Mesenchymal stem cell (in vitro differentiated cells and primary cell): ENCODE measurements at regions not wholly inside any gene's neighbourhood (a gene's known extent, or its start where the extent isn't known, plus 50 kb on each side); places are given as distances from the start of the nearest gene placed in this dataset.

Experiments used
- DNase-seq: peaks from one replicate; pipeline ENCODE4 v3.0.0-alpha.2; 2013
- H2AFZ ChIP-seq: one replicate; pipeline ENCODE4 v1.6.1; 2013; ENCODE audit warnings: low read depth, mild to moderate bottlenecking, control low read depth, inconsistent platforms, low read length, moderate library complexity
- H2AK5ac ChIP-seq: 2 replicates; pipeline ENCODE4 v1.6.1; 2013; ENCODE audit warnings: low read length, moderate library complexity, mild to moderate bottlenecking, inconsistent platforms; ENCODE audit not compliant: severe bottlenecking
- H2BK120ac ChIP-seq: one replicate; pipeline ENCODE4 v1.6.1; 2013; ENCODE audit warnings: low read depth, mild to moderate bottlenecking, inconsistent platforms, low read length, moderate library complexity
- H2BK12ac ChIP-seq, 2 experiments: one replicate each; pipeline ENCODE4 v1.6.1; 2013; ENCODE audit warnings: inconsistent platforms in 2 of 2, low read length in 2 of 2, mild to moderate bottlenecking in 2 of 2, moderate library complexity in 2 of 2, control low read depth in 1 of 2
- H2BK15ac ChIP-seq: one replicate; pipeline ENCODE4 v1.6.1; 2013; ENCODE audit warnings: mild to moderate bottlenecking, low read depth, inconsistent platforms; ENCODE audit not compliant: poor library complexity, severe bottlenecking
- H2BK5ac ChIP-seq: 2 replicates; pipeline ENCODE4 v1.6.1; 2013; ENCODE audit warnings: low read depth, mild to moderate bottlenecking, low read length, control low read depth, inconsistent platforms; ENCODE audit not compliant: poor library complexity, severe bottlenecking
- H3K14ac ChIP-seq, 2 experiments: one replicate each; pipeline ENCODE4 v1.6.1; 2013; ENCODE audit warnings: inconsistent platforms in 2 of 2, low read length in 2 of 2, control low read depth in 1 of 2, mild to moderate bottlenecking in 1 of 2, moderate library complexity in 1 of 2
- H3K18ac ChIP-seq, 2 experiments: one replicate each; pipeline ENCODE4 v1.6.1; 2013; ENCODE audit warnings: inconsistent platforms in 2 of 2, low read length in 2 of 2, control low read depth in 1 of 2, low read depth in 1 of 2, mild to moderate bottlenecking in 1 of 2
- H3K23ac ChIP-seq, 2 experiments: one replicate each; pipeline ENCODE4 v1.6.1; 2013; ENCODE audit warnings: inconsistent platforms in 2 of 2, low read length in 2 of 2, mild to moderate bottlenecking in 2 of 2, moderate library complexity in 2 of 2, control low read depth in 1 of 2
- H3K27ac ChIP-seq: 2 replicates; pipeline ENCODE4 v1.5.1; 2013; ENCODE audit warnings: mild to moderate bottlenecking, moderate library complexity, low read length, control low read depth, inconsistent platforms; ENCODE audit not compliant: poor library complexity, severe bottlenecking
- H3K27me3 ChIP-seq, 2 experiments: 2 replicates each; pipeline versions ENCODE4 v1.6.1 to v1.7.0; 2013; ENCODE audit warnings: low read length in 2 of 2, mild to moderate bottlenecking in 2 of 2, moderate library complexity in 2 of 2, control low read depth in 1 of 2, inconsistent platforms in 1 of 2; ENCODE audit not compliant: control insufficient read depth in 1 of 2, insufficient read depth in 1 of 2
- H3K36me3 ChIP-seq, 2 experiments: 2 replicates each; pipeline versions ENCODE4 v1.6.1 to v1.7.0; 2013; ENCODE audit warnings: low read length in 2 of 2, control low read depth in 1 of 2, inconsistent platforms in 1 of 2, low read depth in 1 of 2, mild to moderate bottlenecking in 1 of 2; ENCODE audit not compliant: insufficient read depth in 2 of 2, control insufficient read depth in 1 of 2
- H3K4ac ChIP-seq, 2 experiments: one replicate each; pipeline ENCODE4 v1.6.1; 2013; ENCODE audit warnings: inconsistent platforms in 2 of 2, low read length in 2 of 2, mild to moderate bottlenecking in 2 of 2, moderate library complexity in 2 of 2, control low read depth in 1 of 2, low read depth in 1 of 2
- H3K4me1 ChIP-seq: 2 replicates; pipeline ENCODE4 v1.6.1; 2013; ENCODE audit warnings: low read depth, low read length, control low read depth; ENCODE audit not compliant: control insufficient read depth, insufficient read depth
- H3K4me2 ChIP-seq: 2 replicates; pipeline ENCODE4 v1.6.1; 2013; ENCODE audit warnings: low read length, mild to moderate bottlenecking, inconsistent platforms; ENCODE audit not compliant: poor library complexity, severe bottlenecking
- H3K4me3 ChIP-seq, 2 experiments: 2 replicates each; pipeline versions ENCODE4 v1.5.1 to v1.7.0; 2013; ENCODE audit warnings: low read length in 2 of 2, mild to moderate bottlenecking in 2 of 2, control low read depth in 1 of 2, low read depth in 1 of 2; ENCODE audit not compliant: insufficient read depth in 1 of 2
- H3K79me1 ChIP-seq: replicated peaks from 2 replicates; pipeline ENCODE4 v1.6.1; 2013; ENCODE audit warnings: mild to moderate bottlenecking, control low read depth, low read length, inconsistent platforms; ENCODE audit not compliant: poor library complexity, severe bottlenecking
- H3K9ac ChIP-seq: 2 replicates; pipeline ENCODE4 v1.7.0; 2013; ENCODE audit warnings: mild to moderate bottlenecking, low read length, moderate library complexity
- H3K9me3 ChIP-seq: 2 replicates; pipeline ENCODE4 v1.7.0; 2013; ENCODE audit warnings: mild to moderate bottlenecking, low read length; ENCODE audit not compliant: control insufficient read depth
- H4K8ac ChIP-seq: one replicate; pipeline ENCODE4 v1.6.1; 2013; ENCODE audit warnings: inconsistent platforms, mild to moderate bottlenecking, low read length, moderate library complexity
- H4K91ac ChIP-seq: one replicate; pipeline ENCODE4 v1.6.1; 2013; ENCODE audit warnings: mild to moderate bottlenecking, low read length, inconsistent platforms
- WGBS: methylation state at CpG from one replicate; pipeline ENCODE4 v1.1.7; 2013; ENCODE audit warnings: mixed read lengths; 5-methylcytosine and 5-hydroxymethylcytosine counted together

DNA sequence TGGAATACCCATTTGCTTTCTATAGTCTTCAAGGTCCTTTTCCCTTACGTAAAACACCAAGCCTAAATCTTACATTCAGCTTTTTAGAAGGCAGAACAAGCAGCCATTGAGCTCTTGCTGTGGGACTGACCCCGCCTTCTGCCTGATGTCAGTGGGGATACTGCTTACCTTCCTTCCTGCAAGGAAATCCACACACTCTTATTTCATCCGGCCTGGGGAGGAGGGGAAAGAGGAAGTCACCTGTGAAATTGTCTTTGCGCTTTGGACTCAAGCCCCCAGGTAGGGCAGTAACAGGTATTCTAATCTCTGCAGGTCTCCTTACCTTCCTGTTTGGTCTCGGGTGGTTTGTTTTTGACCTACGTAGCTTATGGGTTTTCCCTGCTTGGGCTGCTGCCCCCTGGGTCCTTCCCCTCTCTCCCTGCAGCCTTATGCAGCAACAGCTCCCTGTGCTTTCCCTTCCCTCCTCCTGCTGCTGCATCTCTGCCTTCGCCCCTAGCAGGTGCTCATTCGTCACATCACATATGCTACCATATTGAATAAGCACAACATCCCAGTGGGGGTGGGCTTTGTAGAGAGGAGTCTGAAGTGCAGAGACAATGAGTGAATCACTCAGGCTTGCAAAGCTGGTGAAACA is 402.5 kb upstream of the TRIB2 start:
- no peak overlapping the region for H2AFZ ChIP-seq
- peak overlapping the region; percentile 23 for H2AK5ac ChIP-seq
- H3K27ac ChIP-seq = no peak overlapping the region
- H2BK12ac ChIP-seq = peak overlapping the region; percentile 91 to 94
- peak overlapping the region; percentile 93 for H4K91ac ChIP-seq
- H3K36me3 ChIP-seq = no peaks in the 10 kb centered on the region
- H2BK15ac ChIP-seq = peak overlapping the region; percentile 87
- H3K27me3 ChIP-seq = no peaks in the 10 kb centered on the region
- no peak overlapping the region for H2BK5ac ChIP-seq
- H2BK120ac ChIP-seq = peak overlapping the region; percentile 75
- H3K9me3 ChIP-seq = no peaks in the 10 kb centered on the region
- H3K9ac ChIP-seq = peak overlapping the region; percentile 48
- no peak for DNase-seq
- H4K8ac ChIP-seq = peak overlapping the region; percentile 81
- H3K18ac ChIP-seq = peak overlapping the region; percentile 85 to 91
- no peaks in the 10 kb centered on the region for H3K79me1 ChIP-seq
- peak overlapping the region in 1 of 2 experiments; percentile 57 for H3K23ac ChIP-seq
- WGBS = 71% methylated on average over 8 of the region's 8 CpGs
- no peak overlapping the region for H3K4me3 ChIP-seq
- H3K4me1 ChIP-seq = peaks cover 10% of the 10 kb centered on the region
- H3K4ac ChIP-seq = peak overlapping the region; percentile 80 to 84
- H3K4me2 ChIP-seq = no peak overlapping the region
- peak overlapping the region in 1 of 2 experiments; percentile 84 for H3K14ac ChIP-seq

DNA sequence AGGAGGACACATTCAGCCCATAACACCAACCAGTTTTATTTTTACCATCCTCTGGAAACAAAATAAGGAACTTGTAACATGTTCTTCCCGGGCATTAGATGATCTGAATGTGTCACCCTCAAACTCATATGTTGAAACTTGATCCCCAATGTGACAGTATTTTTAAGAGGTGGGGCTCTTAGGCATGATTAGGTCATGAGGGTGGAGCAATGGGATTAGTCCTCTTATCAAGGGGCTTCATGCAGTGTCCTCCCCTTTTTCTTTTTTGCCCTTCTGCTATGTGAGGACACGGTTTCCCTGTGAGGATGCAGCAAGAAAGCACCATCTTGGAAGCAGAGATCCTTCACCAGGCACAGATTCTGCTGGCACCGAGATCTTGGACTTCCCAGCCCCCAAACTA is 401.5 kb upstream of the TRIB2 start:
- H3K27ac ChIP-seq = no peak overlapping the region
- peak overlapping the region; percentile 52 to 73 for H3K18ac ChIP-seq
- peak overlapping the region; percentile 34 to 93 for H2BK12ac ChIP-seq
- no peak overlapping the region for H3K9ac ChIP-seq
- no peak overlapping the region for H3K4me2 ChIP-seq
- no peak overlapping the region for H2AK5ac ChIP-seq
- no peak overlapping the region for H4K8ac ChIP-seq
- WGBS = 91% methylated on average over 1 of the region's 3 CpGs
- H3K36me3 ChIP-seq = no peaks in the 10 kb centered on the region
- no peak overlapping the region for H2BK15ac ChIP-seq
- H3K14ac ChIP-seq = no peak overlapping the region
- H4K91ac ChIP-seq = peak overlapping the region; percentile 36
- no peak overlapping the region for H3K4me3 ChIP-seq
- H3K9me3 ChIP-seq = no peaks in the 10 kb centered on the region
- H2AFZ ChIP-seq = no peak overlapping the region
- no peak overlapping the region for H2BK5ac ChIP-seq
- H3K4ac ChIP-seq = peak overlapping the region; percentile 20 to 46
- DNase-seq = no peak
- peaks cover 10% of the 10 kb centered on the region for H3K4me1 ChIP-seq
- H3K27me3 ChIP-seq = no peaks in the 10 kb centered on the region
- peak overlapping the region; percentile 87 for H2BK120ac ChIP-seq
- no peaks in the 10 kb centered on the region for H3K79me1 ChIP-seq
- no peak overlapping the region for H3K23ac ChIP-seq

DNA sequence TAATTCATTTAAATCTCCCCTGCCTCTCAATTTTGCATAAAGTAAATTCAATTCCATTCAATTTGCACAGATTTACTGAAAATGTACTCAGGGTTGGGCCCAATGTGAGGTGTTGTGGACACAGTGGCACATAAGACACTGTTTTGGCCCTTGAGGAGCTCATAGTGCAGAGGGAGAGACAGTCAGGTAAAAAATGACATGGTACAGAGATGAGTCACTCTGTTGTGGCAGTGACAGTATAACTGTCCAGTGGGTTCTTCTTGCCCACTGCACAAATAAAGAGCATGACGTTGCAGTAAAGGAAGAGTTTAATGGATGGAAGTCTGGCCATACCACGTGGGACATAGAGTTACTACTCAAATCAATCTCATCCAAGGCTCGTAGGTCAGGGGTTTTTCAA is 400.3 kb upstream of the TRIB2 start:
- no peak overlapping the region for H3K23ac ChIP-seq
- no peak for DNase-seq
- H3K36me3 ChIP-seq = no peaks in the 10 kb centered on the region
- H2AFZ ChIP-seq = no peak overlapping the region
- no peak overlapping the region for H3K9ac ChIP-seq
- peak overlapping the region; percentile 46 to 81 for H3K4ac ChIP-seq
- H3K18ac ChIP-seq = peak overlapping the region; percentile 5 to 68
- peak overlapping the region; percentile 61 for H4K8ac ChIP-seq
- no peaks in the 10 kb centered on the region for H3K27me3 ChIP-seq
- no peaks in the 10 kb centered on the region for H3K79me1 ChIP-seq
- no peak overlapping the region for H2BK5ac ChIP-seq
- H4K91ac ChIP-seq = peak overlapping the region; percentile 70
- H3K4me2 ChIP-seq = no peak overlapping the region
- no peak overlapping the region for H2BK15ac ChIP-seq
- H2BK12ac ChIP-seq = peak overlapping the region; percentile 65 to 92
- H3K9me3 ChIP-seq = no peaks in the 10 kb centered on the region
- H3K14ac ChIP-seq = no peak overlapping the region
- no peak overlapping the region for H2BK120ac ChIP-seq
- WGBS = 96% methylated on average over 3 of the region's 3 CpGs
- peaks cover 14% of the 10 kb centered on the region for H3K4me1 ChIP-seq
- no peak overlapping the region for H3K27ac ChIP-seq
- peak overlapping the region; percentile 34 for H2AK5ac ChIP-seq
- H3K4me3 ChIP-seq = no peak overlapping the region

DNA sequence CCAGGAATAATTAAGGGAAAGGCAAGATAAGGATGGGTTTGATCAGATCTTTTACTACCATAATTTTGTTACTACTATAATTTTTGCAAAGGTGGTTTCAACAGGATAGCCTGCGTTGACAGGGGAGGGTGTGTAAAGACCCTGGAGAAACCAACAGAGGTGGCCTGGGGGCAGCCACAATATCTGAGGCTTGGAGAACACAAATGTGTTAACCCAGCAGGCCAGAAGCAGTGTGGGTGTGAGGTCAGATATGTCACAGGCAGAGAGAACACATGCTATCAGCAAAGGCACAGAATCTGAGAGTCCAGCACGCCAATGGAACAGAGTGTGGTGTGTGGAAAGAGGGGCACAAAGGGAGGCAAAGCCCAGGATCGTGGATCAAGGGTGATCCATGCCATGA is 399.4 kb upstream of the TRIB2 start:
- H4K8ac ChIP-seq = no peak overlapping the region
- peak overlapping the region; percentile 68 for H2BK5ac ChIP-seq
- peak overlapping the region; percentile 95 for H3K27ac ChIP-seq
- no peaks in the 10 kb centered on the region for H3K36me3 ChIP-seq
- peaks cover 14% of the 10 kb centered on the region for H3K4me1 ChIP-seq
- H3K79me1 ChIP-seq = no peaks in the 10 kb centered on the region
- H2AFZ ChIP-seq = no peak overlapping the region
- no peak for DNase-seq
- H3K18ac ChIP-seq = peak overlapping the region; percentile 81 to 99
- H2BK12ac ChIP-seq = peak overlapping the region; percentile 60 to 100
- no peak overlapping the region for H2BK15ac ChIP-seq
- peak overlapping the region in 1 of 2 experiments; percentile 57 for H3K14ac ChIP-seq
- no peaks in the 10 kb centered on the region for H3K9me3 ChIP-seq
- H3K27me3 ChIP-seq = no peaks in the 10 kb centered on the region
- H3K4me3 ChIP-seq = no peak overlapping the region
- H3K4ac ChIP-seq = peak overlapping the region in 1 of 2 experiments; percentile 100
- 62% methylated on average over 3 of the region's 3 CpGs for WGBS
- H4K91ac ChIP-seq = peak overlapping the region; percentile 41
- no peak overlapping the region for H2BK120ac ChIP-seq
- H3K4me2 ChIP-seq = no peak overlapping the region
- no peak overlapping the region for H3K9ac ChIP-seq
- H2AK5ac ChIP-seq = no peak overlapping the region
- H3K23ac ChIP-seq = no peak overlapping the region
